ENCODE measurements at regions not wholly inside any gene's neighbourhood (a gene's known extent, or its start where the extent isn't known, plus 50 kb on each side); places are given as distances from the start of the nearest gene placed in this dataset.

DNA sequence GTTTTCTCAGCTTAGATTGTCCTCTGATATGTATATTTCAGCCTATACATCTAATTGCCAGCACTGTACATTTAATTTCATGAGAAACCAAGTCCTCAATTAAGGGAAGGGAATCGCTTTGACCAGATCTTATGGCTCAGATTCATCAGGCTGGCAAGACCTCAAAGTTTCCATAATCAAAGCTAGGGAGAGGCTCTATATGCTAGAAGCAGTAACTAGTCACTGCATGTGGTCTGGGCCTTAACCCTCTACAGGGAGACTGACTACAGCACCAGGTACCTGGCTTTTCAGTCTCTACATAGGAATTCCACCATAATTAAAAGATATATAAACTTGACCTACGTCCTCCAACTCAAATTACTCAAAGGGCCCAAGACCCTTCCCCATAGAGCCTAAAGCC, 97.4 kb upstream of the JAZF1 start (continued):
- TF ChIP-seq, protein P1, sequence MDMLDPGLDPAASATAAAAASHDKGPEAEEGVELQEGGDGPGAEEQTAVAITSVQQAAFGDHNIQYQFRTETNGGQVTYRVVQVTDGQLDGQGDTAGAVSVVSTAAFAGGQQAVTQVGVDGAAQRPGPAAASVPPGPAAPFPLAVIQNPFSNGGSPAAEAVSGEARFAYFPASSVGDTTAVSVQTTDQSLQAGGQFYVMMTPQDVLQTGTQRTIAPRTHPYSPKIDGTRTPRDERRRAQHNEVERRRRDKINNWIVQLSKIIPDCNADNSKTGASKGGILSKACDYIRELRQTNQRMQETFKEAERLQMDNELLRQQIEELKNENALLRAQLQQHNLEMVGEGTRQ (CRISPR knock-in tag; IDR thresholded peaks at IDR 0.05), result no peak
- TF ChIP-seq ZKSCAN3 (CRISPR knock-in tag; IDR thresholded peaks at IDR 0.05), result no peak
- no peak for TF ChIP-seq ZNF668 (CRISPR knock-in tag; IDR thresholded peaks at IDR 0.05)
- no peak for TF ChIP-seq RNF2 (IDR thresholded peaks at IDR 0.05)
- no peak for TF ChIP-seq BRD9 (IDR thresholded peaks at IDR 0.05; ENCODE audit: low read depth, partially characterized antibody)
- TF ChIP-seq, protein P2, sequence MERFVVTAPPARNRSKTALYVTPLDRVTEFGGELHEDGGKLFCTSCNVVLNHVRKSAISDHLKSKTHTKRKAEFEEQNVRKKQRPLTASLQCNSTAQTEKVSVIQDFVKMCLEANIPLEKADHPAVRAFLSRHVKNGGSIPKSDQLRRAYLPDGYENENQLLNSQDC (CRISPR knock-in tag; IDR thresholded peaks at IDR 0.05), result no peak
- no peak for TF ChIP-seq STAT5B (CRISPR knock-in tag; IDR thresholded peaks at IDR 0.05)
- TF ChIP-seq HEY1 (CRISPR knock-in tag; IDR thresholded peaks at IDR 0.05; ENCODE audit: borderline replicate concordance), result no peak

DNA sequence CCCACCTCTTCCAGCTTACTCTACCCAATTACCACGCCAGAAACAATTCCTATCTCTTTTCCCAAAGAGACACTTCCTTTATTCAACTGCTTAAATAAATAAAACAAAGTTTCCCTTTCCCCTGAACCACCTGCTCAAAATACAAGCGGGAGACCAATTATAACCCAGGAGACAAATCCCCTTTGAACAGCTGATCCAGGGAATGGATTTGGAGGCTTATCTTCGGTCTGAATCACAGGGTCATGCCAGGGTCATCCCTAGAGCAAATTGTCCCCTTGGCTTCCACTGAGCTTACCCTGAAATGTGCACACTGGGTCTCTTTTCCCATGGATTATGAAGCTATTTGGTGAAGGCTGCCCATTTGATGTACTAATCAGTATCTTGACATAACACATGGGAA, 99.9 kb upstream of the JAZF1 start:
- BruUV-seq (replicated peaks), result no TSS peak
- H3K27ac ChIP-seq (ENCODE audit: extremely low read depth, low read depth, low read length), result no peak overlapping the region
- ATAC-seq, result no peak
- H3K4me1 ChIP-seq (replicated peaks in 1 of 2; ENCODE audit: control insufficient read depth in 2 of 2, insufficient read depth in 2 of 2, low read length in 2 of 2), result no peaks in the 10 kb centered on the region
- ChIA-PET POLR2A (no interaction called here), CTCF (ENCODE audit: low intra/inter-chr PET ratio) (no interaction called here)
- H3K36me3 ChIP-seq (ENCODE audit: control insufficient read depth, insufficient read depth, low read length), result no peaks in the 10 kb centered on the region
- H3K27me3 ChIP-seq (ENCODE audit: control insufficient read depth in 2 of 2, insufficient read depth in 2 of 2, low read length in 2 of 2), result no peaks in the 10 kb centered on the region; a peak in 1 of 5 replicates
- TF ChIP-seq ZBTB17 (CRISPR knock-in tag; IDR thresholded peaks at IDR 0.05) (no peak), ZNF717 (CRISPR knock-in tag; IDR thresholded peaks at IDR 0.05) (no peak), ELF1 (tag; IDR thresholded peaks at IDR 0.05) (no peak)
- intact Hi-C loops (cut with micrococcal nuclease), result no loop called here
- no peak for DNase-seq (ENCODE audit: extremely low read depth in 1 of 4, low spot score in 3 of 4)
- H3K9me1 ChIP-seq (ENCODE audit: control insufficient read depth, insufficient read depth, low read length), result no peaks in the 10 kb centered on the region
- no peak overlapping the region for H2AFZ ChIP-seq (ENCODE audit: low read depth, low read length)
- H4K20me1 ChIP-seq (replicated peaks; ENCODE audit: control insufficient read depth, insufficient read depth, low read length), result no peaks in the 10 kb centered on the region; the same call in 1 of the 2 replicates
- 0% methylated on average over 3 of the region's 3 CpGs for WGBS (ENCODE audit: insufficient coverage, low coverage, missing lambda C conversion rate)
- H3K79me2 ChIP-seq (ENCODE audit: control insufficient read depth, insufficient read depth, low read length), result no peaks in the 10 kb centered on the region
- H3K9ac ChIP-seq (ENCODE audit: insufficient read depth in 1 of 2, low read depth in 2 of 2, low read length in 2 of 2), result no peak overlapping the region
- H3K4me2 ChIP-seq (ENCODE audit: insufficient read depth, low read length), result no peak overlapping the region
- in situ Hi-C loops (cut with MboI), result no loop called here
- no peaks in the 10 kb centered on the region for H3K9me3 ChIP-seq (replicated peaks; ENCODE audit: control insufficient read depth, insufficient read depth, low read depth, low read length)
- H3K4me3 ChIP-seq, result no peak overlapping the region
- FAIRE-seq, result no peak
